HCT116 (cell line): ENCODE measurements at regions not wholly inside any gene's neighbourhood (a gene's known extent, or its start where the extent isn't known, plus 50 kb on each side); places are given as distances from the start of the nearest gene placed in this dataset.

ENCODE experiments used
- ATAC-seq: fragments of 200-7000 bp; cut with Tn5 transposase; 2 replicates; pipeline ENCODE4 v1.9.1; 2020; ENCODE audit warnings: mild to moderate bottlenecking, moderate library complexity
- BruUV-seq: library from RNA; stranded (reverse); fragments of 400-500 nt; replicated peaks from 2 replicates; lab custom pipeline; 2021; lab: Mats Ljungman, UMichigan
- CTCF ChIA-PET: fragments of 300-600 bp; sonication (Branson Sonifier 250); formaldehyde crosslinking; loops from one replicate; lab custom pipeline; 2021; ENCODE audit warnings: antibody characterized with exemption; lab: Charles Lee
- POLR2A ChIA-PET: fragments of 300-600, 350-600 bp; sonication (Branson Sonifier 250); formaldehyde crosslinking; loops from one replicate; lab custom pipeline; 2021; ENCODE audit warnings: antibody characterized with exemption; lab: Charles Lee
- RAD21 ChIA-PET, 2 experiments: fragments of 300-600 bp; sonication (Branson Sonifier 250); formaldehyde crosslinking; loops; one replicate each; lab custom pipeline; 2023; ENCODE audit warnings: low total read pairs in 2 of 2; ENCODE audit not compliant: uncharacterized antibody in 2 of 2, unreplicated experiment in 2 of 2, low non-redundant PET in 1 of 2; lab: Charles Lee
- DNase-seq: peaks from one replicate; pipeline ENCODE4 v3.0.0-alpha.2; 2010; ENCODE audit warnings: low read depth, low spot score
- H2AFZ ChIP-seq: fragments of 200-600 bp; shearing (Covaris generic), sonication (generic); 2 replicates; pipeline ENCODE4 v1.6.1; 2017; ENCODE audit warnings: low read depth, mixed run types, mixed read lengths, antibody characterized with exemption, low read length; ENCODE audit not compliant: poor library complexity, severe bottlenecking
- H3K27ac ChIP-seq: 2 replicates; pipeline ENCODE4 v1.5.1; 2012; ENCODE audit warnings: low read depth, low read length
- H3K27me3 ChIP-seq: fragments of 200-600 bp; sonication (generic); 2 replicates; pipeline ENCODE4 v1.6.1; 2016; ENCODE audit warnings: mixed run types, low read length, mixed read lengths; ENCODE audit not compliant: insufficient read depth
- H3K36me3 ChIP-seq, 2 experiments: fragments of 200-500 bp in 1 of 2; fragments of 200-600 bp in 1 of 2; sonication (Bioruptor generic) in 1 of 2; sonication (generic) in 1 of 2; 2 replicates each; pipeline versions ENCODE4 v1.5.1 to v1.6.1; 2014 to 2016; ENCODE audit warnings: low read length in 2 of 2, inconsistent platforms in 1 of 2, mixed read lengths in 1 of 2, mixed run types in 1 of 2; ENCODE audit not compliant: insufficient read depth in 2 of 2, control insufficient read depth in 1 of 2
- H3K4me1 ChIP-seq, 2 experiments: fragments of 200-600 bp in 1 of 2; sonication (generic) in 1 of 2; 2 replicates each; pipeline versions ENCODE4 v1.5.1 to v1.6.1; 2012 to 2017; ENCODE audit warnings: low read length in 2 of 2, inconsistent platforms in 1 of 2, mild to moderate bottlenecking in 1 of 2, mixed read lengths in 1 of 2, mixed run types in 1 of 2, moderate library complexity in 1 of 2; ENCODE audit not compliant: insufficient read depth in 2 of 2, control insufficient read depth in 1 of 2
- H3K4me2 ChIP-seq: fragments of 200-600 bp; sonication (generic); 2 replicates; pipeline ENCODE4 v1.6.1; 2017; ENCODE audit warnings: mixed run types, low read length, mixed read lengths
- H3K4me3 ChIP-seq, 2 experiments: fragments of 200-600 bp in 1 of 2; sonication (generic) in 1 of 2; replicated peaks in 1 of 2; 2 replicates each; pipeline ENCODE4 v1.5.1; 2011 to 2016; ENCODE audit warnings: low read length in 2 of 2, control low read depth in 1 of 2, low read depth in 1 of 2, mild to moderate bottlenecking in 1 of 2, mixed read lengths in 1 of 2, mixed run types in 1 of 2
- H3K79me2 ChIP-seq: fragments of 200-600 bp; sonication (generic); 2 replicates; pipeline ENCODE4 v1.6.1; 2017; ENCODE audit warnings: mild to moderate bottlenecking, mixed run types, low read length, moderate library complexity, mixed read lengths; ENCODE audit not compliant: insufficient read depth
- H3K9ac ChIP-seq: fragments of 200-600 bp; sonication (generic); 2 replicates; pipeline ENCODE4 v1.6.1; 2016; ENCODE audit warnings: low read length, mixed read lengths
- H3K9me2 ChIP-seq: fragments of 200-600 bp; sonication (generic), shearing (Covaris generic); 2 replicates; pipeline ENCODE4 v1.6.1; 2017; ENCODE audit warnings: mixed run types, mild to moderate bottlenecking, moderate library complexity; ENCODE audit not compliant: insufficient read depth
- H3K9me3 ChIP-seq, 2 experiments: fragments of 200-500 bp in 1 of 2; fragments of 200-600 bp in 1 of 2; sonication (Bioruptor generic) in 1 of 2; sonication (generic) in 1 of 2; 2 replicates each; pipeline ENCODE4 v1.6.1; 2014 to 2017; ENCODE audit warnings: low read length in 2 of 2, mixed read lengths in 2 of 2, inconsistent platforms in 1 of 2, low read depth in 1 of 2, mild to moderate bottlenecking in 1 of 2, mixed run types in 1 of 2, moderate library complexity in 1 of 2; ENCODE audit not compliant: control insufficient read depth in 1 of 2, insufficient read depth in 1 of 2
- H4K20me1 ChIP-seq: fragments of 200-600 bp; sonication (generic), shearing (Covaris generic); 2 replicates; pipeline ENCODE4 v1.6.1; 2017; ENCODE audit warnings: mixed run types, mild to moderate bottlenecking, moderate library complexity; ENCODE audit not compliant: insufficient read depth
- CBX3 ChIP-seq: IDR thresholded peaks from 2 replicates; pipeline ENCODE4 v1.6.1; 2012; ENCODE audit warnings: low read depth
- EGR1 ChIP-seq: IDR thresholded peaks from 2 replicates; pipeline ENCODE4 v1.6.1; 2012; ENCODE audit warnings: low read depth
- EZH2 ChIP-seq: fragments of 200-600 bp; sonication (generic); IDR thresholded peaks from 2 replicates; pipeline ENCODE4 v1.6.1; 2017; ENCODE audit warnings: antibody characterized with exemption, mixed run types
- FOSL1 ChIP-seq: IDR thresholded peaks from 2 replicates; pipeline ENCODE4 v1.6.1; 2012; ENCODE audit warnings: low read depth
- JUND ChIP-seq: IDR thresholded peaks from 2 replicates; pipeline ENCODE4 v1.6.1; 2012
- POLR2A ChIP-seq: IDR thresholded peaks from 2 replicates; pipeline ENCODE4 v1.7.0; 2011; ENCODE audit warnings: borderline replicate concordance; ENCODE audit not compliant: insufficient read depth, insufficient read length; ENCODE audit errors: extremely low read depth
- POLR2AphosphoS5 ChIP-seq: IDR thresholded peaks from 2 replicates; pipeline ENCODE4 v1.6.1; 2011; ENCODE audit warnings: mild to moderate bottlenecking, low read depth, low read length, moderate library complexity
- SIN3A ChIP-seq: IDR thresholded peaks from 2 replicates; pipeline ENCODE4 v1.6.1; 2012; ENCODE audit warnings: low read depth
- TCF7L2 ChIP-seq: IDR thresholded peaks from 2 replicates; pipeline ENCODE4 v1.7.0; 2011; ENCODE audit warnings: borderline replicate concordance, inconsistent platforms; ENCODE audit not compliant: insufficient read depth, insufficient read length; ENCODE audit errors: extremely low read depth
- ZFX ChIP-seq: fragments of 450-650 bp; IDR thresholded peaks from 2 replicates; pipeline ENCODE4 v1.6.1; 2017
- ZNF274 ChIP-seq: fragments of 200-500 bp; sonication (Bioruptor generic); IDR thresholded peaks from 2 replicates; pipeline ENCODE4 v1.6.1; 2014; ENCODE audit warnings: mild to moderate bottlenecking, low read depth, low read length, inconsistent platforms
- intact Hi-C: fragments of 100-400 bp; cut with micrococcal nuclease; formaldehyde crosslinking; loops from 2 replicates; pipeline ENCODE4 v1.10.0; 2022
- TF ChIP-seq, protein P1 (sequence below): IDR thresholded peaks from 2 replicates; pipeline ENCODE4 v1.6.1; 2012
- TF ChIP-seq, protein P2 (sequence below), 3 experiments: fragments of 200-600 bp in 1 of 3; sonication (generic) in 1 of 3; IDR thresholded peaks in 2 of 3; conservative IDR thresholded peaks in 1 of 3; 2 replicates each; pipeline ENCODE4 v1.5.1; 2012 to 2017; ENCODE audit warnings: low read depth in 2 of 3, low read length in 2 of 3, antibody characterized with exemption in 1 of 3, borderline replicate concordance in 1 of 3, control low read depth in 1 of 3, mild to moderate bottlenecking in 1 of 3, mixed read lengths in 1 of 3, mixed run types in 1 of 3, moderate library complexity in 1 of 3; ENCODE audit not compliant: insufficient read depth in 1 of 3
- TF ChIP-seq, protein P3 (sequence below): IDR thresholded peaks from 2 replicates; pipeline ENCODE4 v1.6.1; 2011; ENCODE audit warnings: mild to moderate bottlenecking, low read length, moderate library complexity; ENCODE audit not compliant: insufficient replicate concordance; ENCODE audit errors: extremely low read depth

DNA sequence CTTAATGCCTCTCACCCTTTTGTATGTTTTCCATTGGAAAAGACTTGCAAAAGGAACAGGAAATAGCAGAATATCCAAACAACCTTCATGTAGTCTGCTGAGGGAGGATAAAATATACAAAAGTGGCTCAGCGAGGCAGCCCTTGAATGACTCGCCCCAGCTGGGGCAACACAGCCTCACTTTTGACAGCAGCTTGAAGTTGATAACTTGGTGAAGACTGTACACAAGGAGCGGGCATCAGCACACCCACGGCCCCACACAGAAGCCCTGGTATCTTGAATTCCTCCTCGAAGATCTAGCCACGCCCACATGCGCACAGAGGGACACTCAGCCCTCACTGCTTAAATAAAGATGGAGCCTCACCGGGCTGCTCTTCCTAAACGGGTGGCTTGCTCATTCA, 161.0 kb downstream of the IRS1 start:
- POLR2A ChIA-PET, result interaction anchor here (1.3 kb wide), 1 partner anchor 10 kb away, joined by 4 read pairs; no protein-coding TSS in a partner anchor
- no peak overlapping the region for H3K4me2 ChIP-seq
- ATAC-seq, result no peak
- intact Hi-C loops, result no loop called here
- H3K36me3 ChIP-seq, result peaks cover 0 to 48% of the 10 kb centered on the region in 2 experiments; a peak in 2 of 4 replicates
- BruUV-seq, result no TSS peak
- H3K9ac ChIP-seq, result no peak overlapping the region
- CTCF ChIA-PET, result no interaction called here
- DNase-seq, result no peak
- no peaks in the 10 kb centered on the region for H3K9me2 ChIP-seq
- TF ChIP-seq JUND (peak; percentile 37), FOSL1 (peak; percentile 29), CBX3 (no peak), SIN3A (no peak)
- TF ChIP-seq, protein P1, sequence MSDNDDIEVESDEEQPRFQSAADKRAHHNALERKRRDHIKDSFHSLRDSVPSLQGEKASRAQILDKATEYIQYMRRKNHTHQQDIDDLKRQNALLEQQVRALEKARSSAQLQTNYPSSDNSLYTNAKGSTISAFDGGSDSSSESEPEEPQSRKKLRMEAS, result 0 out of 2 replicates have a peak, but pooled peaks have one; percentile 15
- RAD21 ChIA-PET, result no interaction called here
- peak overlapping the region; percentile 58 for H3K27ac ChIP-seq
- no peak overlapping the region for H3K4me3 ChIP-seq
- H3K9me3 ChIP-seq, result peaks cover 5 to 17% of the 10 kb centered on the region in 2 experiments; a peak in 2 of 4 replicates
- H2AFZ ChIP-seq, result no peak overlapping the region
- peaks cover 78% of the 10 kb centered on the region for H3K79me2 ChIP-seq
- no peaks in the 10 kb centered on the region for H4K20me1 ChIP-seq
- peaks cover 33 to 51% of the 10 kb centered on the region in 2 experiments for H3K4me1 ChIP-seq
- H3K27me3 ChIP-seq, result no peaks in the 10 kb centered on the region

DNA sequence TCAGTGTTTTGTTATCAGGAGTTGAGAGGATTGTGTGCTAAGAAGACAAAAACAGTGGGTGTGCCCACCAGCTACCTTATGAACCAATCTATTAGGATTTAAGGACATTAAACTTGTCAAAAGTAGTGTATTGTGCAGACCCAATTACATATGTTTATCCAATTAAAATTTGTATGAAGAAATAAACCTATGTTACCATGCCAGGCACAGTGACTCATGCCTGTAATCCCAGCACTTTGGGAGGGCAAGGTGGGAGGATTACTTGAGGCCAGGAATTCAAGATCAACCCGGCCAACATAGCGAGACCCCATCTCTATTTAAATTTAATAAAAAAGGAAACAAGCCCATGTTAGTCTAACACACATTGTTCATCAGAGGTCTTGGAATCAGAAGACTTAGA, 162.2 kb downstream of the IRS1 start:
- no TSS peak for BruUV-seq
- Histone ChIP-seq H3K27ac (peak overlapping the region; percentile 58; the same call in 1 of the 2 replicates), H3K4me2 (no peak overlapping the region), H3K9me3 (peaks cover 5 to 17% of the 10 kb centered on the region in 2 experiments; a peak in 2 of 4 replicates), H3K36me3 (peaks cover 0 to 48% of the 10 kb centered on the region in 2 experiments; a peak in 2 of 4 replicates), H3K79me2 (peaks cover 75% of the 10 kb centered on the region), H3K4me1 (peaks cover 31 to 42% of the 10 kb centered on the region in 2 experiments), H4K20me1 (no peaks in the 10 kb centered on the region), H2AFZ (no peak overlapping the region), H3K9ac (no peak overlapping the region), H3K9me2 (no peaks in the 10 kb centered on the region), H3K27me3 (no peaks in the 10 kb centered on the region), H3K4me3 (no peak overlapping the region)
- ChIA-PET POLR2A (no interaction called here), CTCF (no interaction called here), RAD21 (no interaction called here)
- DNase-seq, result no peak
- no peak for ATAC-seq
- intact Hi-C loops, result no loop called here
- TF ChIP-seq TCF7L2 (no peak), POLR2A (no peak), EZH2 (no peak), SIN3A (no peak; the same call in 1 of the 2 replicates), ZNF274 (no peak), ZFX (no peak), FOSL1 (peak; percentile 61; the same call in 1 of the 2 replicates), EGR1 (no peak), POLR2AphosphoS5 (no peak), CBX3 (peak; percentile 55; the same call in 1 of the 2 replicates)
- TF ChIP-seq, protein P2, sequence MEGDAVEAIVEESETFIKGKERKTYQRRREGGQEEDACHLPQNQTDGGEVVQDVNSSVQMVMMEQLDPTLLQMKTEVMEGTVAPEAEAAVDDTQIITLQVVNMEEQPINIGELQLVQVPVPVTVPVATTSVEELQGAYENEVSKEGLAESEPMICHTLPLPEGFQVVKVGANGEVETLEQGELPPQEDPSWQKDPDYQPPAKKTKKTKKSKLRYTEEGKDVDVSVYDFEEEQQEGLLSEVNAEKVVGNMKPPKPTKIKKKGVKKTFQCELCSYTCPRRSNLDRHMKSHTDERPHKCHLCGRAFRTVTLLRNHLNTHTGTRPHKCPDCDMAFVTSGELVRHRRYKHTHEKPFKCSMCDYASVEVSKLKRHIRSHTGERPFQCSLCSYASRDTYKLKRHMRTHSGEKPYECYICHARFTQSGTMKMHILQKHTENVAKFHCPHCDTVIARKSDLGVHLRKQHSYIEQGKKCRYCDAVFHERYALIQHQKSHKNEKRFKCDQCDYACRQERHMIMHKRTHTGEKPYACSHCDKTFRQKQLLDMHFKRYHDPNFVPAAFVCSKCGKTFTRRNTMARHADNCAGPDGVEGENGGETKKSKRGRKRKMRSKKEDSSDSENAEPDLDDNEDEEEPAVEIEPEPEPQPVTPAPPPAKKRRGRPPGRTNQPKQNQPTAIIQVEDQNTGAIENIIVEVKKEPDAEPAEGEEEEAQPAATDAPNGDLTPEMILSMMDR (IDR thresholded peaks at IDR 0.05 in 2 of 3, conservative IDR thresholded peaks at IDR 0.05 in 1 of 3; ENCODE audit: borderline replicate concordance in 1 of 3, insufficient read depth in 1 of 3, low read depth in 2 of 3, low read length in 2 of 3), result no peak
- TF ChIP-seq, protein P1, result no peak; the same call in 1 of the 2 replicates
- TF ChIP-seq, protein P3, sequence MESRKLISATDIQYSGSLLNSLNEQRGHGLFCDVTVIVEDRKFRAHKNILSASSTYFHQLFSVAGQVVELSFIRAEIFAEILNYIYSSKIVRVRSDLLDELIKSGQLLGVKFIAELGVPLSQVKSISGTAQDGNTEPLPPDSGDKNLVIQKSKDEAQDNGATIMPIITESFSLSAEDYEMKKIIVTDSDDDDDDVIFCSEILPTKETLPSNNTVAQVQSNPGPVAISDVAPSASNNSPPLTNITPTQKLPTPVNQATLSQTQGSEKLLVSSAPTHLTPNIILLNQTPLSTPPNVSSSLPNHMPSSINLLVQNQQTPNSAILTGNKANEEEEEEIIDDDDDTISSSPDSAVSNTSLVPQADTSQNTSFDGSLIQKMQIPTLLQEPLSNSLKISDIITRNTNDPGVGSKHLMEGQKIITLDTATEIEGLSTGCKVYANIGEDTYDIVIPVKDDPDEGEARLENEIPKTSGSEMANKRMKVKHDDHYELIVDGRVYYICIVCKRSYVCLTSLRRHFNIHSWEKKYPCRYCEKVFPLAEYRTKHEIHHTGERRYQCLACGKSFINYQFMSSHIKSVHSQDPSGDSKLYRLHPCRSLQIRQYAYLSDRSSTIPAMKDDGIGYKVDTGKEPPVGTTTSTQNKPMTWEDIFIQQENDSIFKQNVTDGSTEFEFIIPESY, result no peak
